Skeletal muscle tissue (tissue), 3 donors: ENCODE measurements at regions not wholly inside any gene's neighbourhood (a gene's known extent, or its start where the extent isn't known, plus 50 kb on each side); places are given as distances from the start of the nearest gene placed in this dataset.
"Not testable (repeated sequence)": the region's sequence is repeated elsewhere in the genome, so short reads cannot be mapped to it uniquely, and the experiment has no call there.

Experiments
- H3K27ac ChIP-seq: one replicate; pipeline ENCODE4 v1.7.0; 2013; ENCODE audit warnings: mild to moderate bottlenecking, low read depth, low read length, inconsistent platforms
- H3K27me3 ChIP-seq, 3 donors: one replicate each; pipeline ENCODE4 v1.7.0; 2013; ENCODE audit warnings: low read length in 3 of 3; ENCODE audit not compliant: control insufficient read depth in 3 of 3, insufficient read depth in 3 of 3
- H3K36me3 ChIP-seq, 3 donors: one replicate each; pipeline ENCODE4 v1.7.0; 2013; ENCODE audit warnings: low read length in 3 of 3; ENCODE audit not compliant: control insufficient read depth in 3 of 3, insufficient read depth in 3 of 3
- H3K4me1 ChIP-seq, 3 donors: one replicate each; pipeline ENCODE4 v1.7.0; 2013; ENCODE audit warnings: low read length in 3 of 3, mild to moderate bottlenecking in 3 of 3; ENCODE audit not compliant: control insufficient read depth in 3 of 3, insufficient read depth in 3 of 3
- H3K4me3 ChIP-seq, 3 donors: one replicate each; pipeline ENCODE4 v1.7.0; 2013; ENCODE audit warnings: low read length in 3 of 3
- H3K9ac ChIP-seq, 3 donors: one replicate each; pipeline ENCODE4 v1.7.0; 2013; ENCODE audit warnings: low read length in 3 of 3, mild to moderate bottlenecking in 3 of 3, moderate library complexity in 2 of 3, low read depth in 1 of 3
- H3K9me3 ChIP-seq, 3 donors: one replicate each; pipeline ENCODE4 v1.7.0; 2013; ENCODE audit warnings: low read length in 3 of 3; ENCODE audit not compliant: control insufficient read depth in 3 of 3
- donor health status: Osteomylitis.

DNA sequence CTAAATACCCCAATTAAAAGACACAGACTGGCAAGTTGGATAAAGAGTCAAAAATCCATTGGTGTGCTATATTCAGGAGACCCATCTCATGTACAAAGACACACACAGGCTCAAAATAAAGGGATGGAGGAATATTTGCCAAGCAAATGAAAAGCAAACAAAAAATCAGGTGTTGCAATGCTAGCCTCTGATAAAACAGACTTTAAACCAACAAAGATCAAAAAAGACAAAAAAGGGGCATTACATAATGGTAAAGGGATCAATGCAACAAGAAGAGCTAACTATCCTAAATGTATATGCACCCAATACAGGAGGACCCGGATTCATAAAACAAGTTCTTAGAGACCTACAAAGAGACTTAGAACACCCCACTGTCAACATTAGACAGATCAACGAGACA, 177.4 kb downstream of the RAMP3 start:
- H3K36me3 ChIP-seq, H3K9me3 ChIP-seq, H3K4me1 ChIP-seq: not testable (repeated sequence)

DNA sequence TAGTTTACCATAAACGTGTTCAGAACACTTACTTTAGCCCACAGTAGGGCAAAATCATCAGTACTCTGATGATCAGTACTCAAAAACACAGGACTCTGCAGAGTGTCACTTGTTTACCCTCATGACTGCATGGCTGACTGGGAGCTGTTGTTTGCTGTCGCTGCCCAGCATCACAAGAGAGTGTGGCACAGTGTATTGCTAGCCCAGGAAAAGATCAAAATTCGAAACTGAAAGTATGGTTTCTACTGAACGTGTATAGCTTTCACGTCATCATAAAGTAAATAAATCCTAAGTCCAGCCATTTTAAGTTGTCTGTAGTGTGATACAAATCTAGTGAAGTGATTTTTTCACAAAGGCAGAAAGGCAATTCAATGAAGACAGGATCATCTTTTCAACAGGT, 184.6 kb downstream of the RAMP3 start:
- H3K27ac ChIP-seq, result no peak overlapping the region
- H3K36me3 ChIP-seq, result no peaks in the 10 kb centered on the region
- no peak overlapping the region for H3K4me3 ChIP-seq
- H3K27me3 ChIP-seq, result no peaks in the 10 kb centered on the region
- no peak overlapping the region for H3K9ac ChIP-seq
- no peaks in the 10 kb centered on the region for H3K9me3 ChIP-seq
- no peaks in the 10 kb centered on the region for H3K4me1 ChIP-seq

More for the DNA sequence above, 177.4 kb downstream of the RAMP3 start:
- H3K27me3 ChIP-seq, H3K27ac ChIP-seq, H3K9ac ChIP-seq, H3K4me3 ChIP-seq: not testable (repeated sequence)

DNA sequence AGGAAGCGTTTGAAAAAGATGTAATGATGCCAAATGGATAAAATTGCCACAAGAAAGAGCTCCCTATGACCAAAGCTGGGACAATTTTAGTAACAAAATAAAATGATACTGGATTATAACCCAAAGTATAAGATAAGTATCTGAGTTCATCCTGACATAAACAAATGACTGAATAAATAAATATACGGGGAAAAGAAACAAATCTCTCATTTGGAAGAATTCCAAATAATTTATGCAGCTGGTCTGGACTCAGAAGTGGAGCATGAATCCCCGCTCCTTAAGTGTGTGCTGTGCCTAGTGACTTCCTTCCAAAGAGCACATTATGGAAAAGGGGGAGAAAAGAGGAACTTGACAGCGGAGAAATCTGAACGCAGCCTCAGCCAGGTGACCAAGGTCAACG, 186.2 kb downstream of the RAMP3 start:
- no peaks in the 10 kb centered on the region for H3K27me3 ChIP-seq
- no peaks in the 10 kb centered on the region for H3K9me3 ChIP-seq
- no peak overlapping the region for H3K27ac ChIP-seq

DNA sequence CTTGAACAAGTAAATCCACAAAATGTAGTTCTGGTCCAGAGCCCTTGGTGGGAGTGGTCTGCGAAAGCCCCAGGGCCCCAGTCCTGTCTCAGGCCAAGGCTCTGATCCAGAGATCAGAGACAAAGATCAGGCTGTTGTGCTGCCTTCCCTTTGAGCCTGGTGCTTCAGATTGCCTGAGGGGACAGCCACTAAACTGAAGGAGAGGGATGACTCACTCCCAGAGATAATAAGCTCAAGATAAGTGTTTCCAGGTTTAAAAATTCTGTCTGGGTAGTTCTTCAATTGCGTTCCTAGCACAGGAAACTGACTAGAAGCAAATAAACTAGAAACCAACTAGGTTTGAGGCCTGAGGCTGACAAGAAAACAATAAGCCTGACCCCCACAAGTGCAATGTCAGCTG, 190.2 kb downstream of the RAMP3 start:
- no peaks in the 10 kb centered on the region for H3K36me3 ChIP-seq

More for the DNA sequence above, 186.2 kb downstream of the RAMP3 start:
- H3K4me3 ChIP-seq, result no peak overlapping the region
- H3K4me1 ChIP-seq, result no peaks in the 10 kb centered on the region
- H3K36me3 ChIP-seq, result no peaks in the 10 kb centered on the region
- no peak overlapping the region for H3K9ac ChIP-seq

DNA sequence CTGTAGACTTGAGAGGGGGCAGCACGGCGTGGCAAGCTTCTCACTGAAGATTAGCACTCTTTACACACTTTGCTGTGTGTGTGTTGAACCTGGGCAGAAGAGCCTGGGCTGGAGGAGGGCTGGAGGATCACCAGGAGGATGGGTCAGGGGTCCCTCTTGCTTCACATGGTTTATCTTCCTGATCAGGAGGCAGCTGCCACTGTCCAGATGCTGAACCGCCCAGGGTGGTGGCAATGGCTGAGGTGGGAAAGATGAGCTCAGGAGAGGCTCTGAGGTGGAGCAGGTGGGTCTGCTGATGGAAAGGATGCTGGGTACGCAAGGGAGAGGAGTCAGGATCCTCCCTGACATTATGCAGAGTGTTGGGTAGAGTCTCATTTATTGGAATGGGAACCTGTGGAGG, 191.5 kb downstream of the RAMP3 start:
- no peaks in the 10 kb centered on the region for H3K4me1 ChIP-seq
- no peak overlapping the region for H3K4me3 ChIP-seq

More for the DNA sequence above, 190.2 kb downstream of the RAMP3 start:
- Histone ChIP-seq H3K4me1 (no peaks in the 10 kb centered on the region), H3K4me3 (no peak overlapping the region), H3K9me3 (no peaks in the 10 kb centered on the region), H3K9ac (no peak overlapping the region), H3K27me3 (no peaks in the 10 kb centered on the region), H3K27ac (no peak overlapping the region)

DNA sequence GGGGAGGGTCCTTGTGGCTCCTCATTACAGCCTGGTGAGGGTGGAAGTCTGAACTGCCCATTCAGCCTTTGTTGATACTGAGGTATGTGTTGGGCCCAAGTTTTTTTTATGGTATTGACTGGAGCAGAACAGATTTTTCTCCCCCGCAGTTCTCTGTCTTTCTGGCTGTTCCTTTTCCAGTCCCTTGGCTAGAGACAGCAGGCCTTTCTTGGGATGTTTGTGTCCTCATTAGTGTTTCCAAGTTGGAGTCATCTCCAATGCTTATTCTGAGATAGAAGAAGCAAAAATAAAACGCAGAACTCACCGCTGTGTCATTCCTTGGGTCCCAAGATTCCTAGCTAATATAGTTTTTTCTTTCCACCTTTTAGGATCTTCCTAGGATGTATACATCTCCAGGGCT, 193.3 kb downstream of the RAMP3 start:
- Histone ChIP-seq H3K27me3 (no peaks in the 10 kb centered on the region), H3K4me1 (no peaks in the 10 kb centered on the region), H3K27ac (no peak overlapping the region), H3K36me3 (no peaks in the 10 kb centered on the region), H3K9ac (no peak overlapping the region), H3K4me3 (no peak overlapping the region), H3K9me3 (no peaks in the 10 kb centered on the region)

More for the DNA sequence above, 191.5 kb downstream of the RAMP3 start:
- Histone ChIP-seq H3K27ac (no peak overlapping the region), H3K27me3 (no peaks in the 10 kb centered on the region), H3K9ac (no peak overlapping the region), H3K9me3 (no peaks in the 10 kb centered on the region), H3K36me3 (no peaks in the 10 kb centered on the region)

DNA sequence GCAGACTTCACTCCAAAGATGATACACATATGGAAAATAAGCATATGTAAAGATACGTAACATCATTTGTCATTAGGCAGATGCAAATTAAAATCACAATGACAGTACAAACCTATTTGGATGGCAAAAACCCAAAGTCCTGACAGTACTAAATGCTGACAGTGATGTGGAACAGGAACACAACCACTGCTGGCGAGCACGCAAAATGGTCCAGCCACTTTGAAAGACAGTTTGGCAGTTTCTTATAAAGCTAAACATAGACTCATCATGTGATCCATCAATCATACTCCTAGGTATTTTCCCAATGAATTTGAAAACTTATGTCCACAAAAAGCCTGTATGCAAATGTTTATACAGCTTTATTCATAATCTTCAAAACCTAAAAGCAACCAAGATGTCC, 200.7 kb downstream of the RAMP3 start:
- Histone ChIP-seq H3K4me3 (no peak overlapping the region), H3K4me1 (no peaks in the 10 kb centered on the region), H3K27ac (no peak overlapping the region), H3K36me3 (no peaks in the 10 kb centered on the region), H3K9me3 (peaks cover 0 to 5% (median 3%) of the 10 kb centered on the region in 3 donors), H3K9ac (no peak overlapping the region), H3K27me3 (no peaks in the 10 kb centered on the region)

DNA sequence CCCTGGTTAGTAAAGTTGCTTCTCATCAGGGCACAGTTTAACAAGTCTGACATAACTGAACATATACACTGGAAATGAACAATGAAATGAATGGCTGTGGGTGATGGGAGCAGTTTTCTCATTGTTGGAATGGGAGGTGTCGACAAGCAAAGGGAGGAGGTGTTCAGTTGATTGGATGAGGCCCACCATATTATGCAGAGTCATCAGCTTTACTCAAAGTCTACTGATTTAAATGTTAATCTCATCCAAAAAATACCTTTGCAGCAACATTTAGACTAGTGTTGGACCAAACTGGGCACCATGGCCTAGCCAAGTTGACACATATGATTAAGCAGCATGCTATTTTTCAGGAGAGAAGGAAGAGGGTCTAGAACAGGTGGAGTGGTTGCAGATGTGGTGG, 201.7 kb downstream of the RAMP3 start:
- Histone ChIP-seq H3K9ac (no peak overlapping the region), H3K9me3 (peaks cover 0 to 5% (median 3%) of the 10 kb centered on the region in 3 donors), H3K4me1 (no peaks in the 10 kb centered on the region), H3K27me3 (no peaks in the 10 kb centered on the region), H3K4me3 (no peak overlapping the region), H3K36me3 (no peaks in the 10 kb centered on the region), H3K27ac (no peak overlapping the region)

DNA sequence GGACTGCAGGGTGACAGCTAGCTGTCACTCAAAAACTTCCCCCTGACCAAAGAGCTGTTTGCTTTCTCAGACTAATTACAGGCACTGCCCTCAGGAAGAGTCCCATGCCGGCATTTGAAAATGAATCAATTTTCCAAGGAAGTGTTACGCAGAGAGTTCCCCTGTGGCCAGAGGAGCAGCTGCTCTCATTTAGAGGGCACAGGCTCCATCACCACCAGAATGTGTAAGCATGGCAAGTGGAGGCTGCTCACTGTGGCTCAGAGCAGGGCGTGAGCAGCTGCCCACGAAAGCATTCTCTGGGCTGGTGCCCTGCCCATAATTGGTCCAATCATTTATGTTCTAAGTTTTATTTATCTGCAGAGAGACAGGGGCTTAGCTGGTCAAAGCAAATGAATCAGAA, 202.2 kb downstream of the RAMP3 start:
- H3K27me3 ChIP-seq, result no peaks in the 10 kb centered on the region
- H3K27ac ChIP-seq, result no peak overlapping the region
- no peak overlapping the region for H3K4me3 ChIP-seq
- H3K4me1 ChIP-seq, result no peaks in the 10 kb centered on the region
- no peaks in the 10 kb centered on the region for H3K36me3 ChIP-seq
- H3K9me3 ChIP-seq, result peaks cover 0 to 5% (median 3%) of the 10 kb centered on the region in 3 donors
- no peak overlapping the region for H3K9ac ChIP-seq

DNA sequence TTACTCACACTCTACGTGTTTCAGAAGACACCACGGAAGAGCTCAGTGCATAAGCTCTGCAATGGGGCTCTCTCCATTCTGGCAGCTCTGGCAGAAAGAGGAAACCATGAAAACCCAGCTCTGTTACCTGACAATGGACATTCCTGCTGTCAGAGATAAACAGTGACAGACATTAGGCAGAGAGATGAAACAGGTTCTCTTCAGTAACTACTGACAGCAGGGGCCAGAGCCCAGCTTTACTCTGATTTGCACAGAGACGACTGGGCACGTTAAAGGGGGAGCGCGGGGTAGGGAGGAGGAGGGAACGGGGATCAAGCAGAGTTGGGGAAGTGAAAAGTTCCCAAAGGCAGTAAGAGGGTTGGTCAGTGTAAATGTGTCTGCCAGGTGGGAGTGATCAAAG, 206.1 kb downstream of the RAMP3 start:
- Histone ChIP-seq H3K36me3 (no peaks in the 10 kb centered on the region), H3K27me3 (no peaks in the 10 kb centered on the region), H3K4me3 (no peak overlapping the region), H3K9ac (no peak overlapping the region), H3K9me3 (peaks cover 0 to 5% (median 3%) of the 10 kb centered on the region in 3 donors), H3K27ac (no peak overlapping the region), H3K4me1 (no peaks in the 10 kb centered on the region)

DNA sequence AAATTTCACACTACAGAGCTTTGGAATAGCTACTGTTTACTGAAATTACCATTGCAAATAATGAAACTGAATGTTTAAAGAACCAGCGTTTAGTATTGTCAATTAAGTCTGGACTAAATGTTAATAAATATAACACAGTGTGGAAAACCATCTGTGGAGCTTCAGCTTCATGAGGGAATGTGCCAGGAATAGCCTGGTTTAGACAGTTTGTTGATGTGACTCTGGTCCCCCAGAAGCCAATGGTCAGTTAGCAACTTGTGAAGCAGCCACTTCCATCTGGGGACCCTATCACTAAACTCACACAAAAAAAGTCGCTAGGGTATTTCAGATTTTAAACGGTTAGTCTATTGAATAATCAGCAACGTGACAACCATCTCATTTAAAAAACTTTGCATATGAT, 207.8 kb downstream of the RAMP3 start:
- H3K36me3 ChIP-seq, result no peaks in the 10 kb centered on the region
- no peak overlapping the region for H3K27ac ChIP-seq
- no peak overlapping the region for H3K9ac ChIP-seq
- H3K9me3 ChIP-seq, result peaks cover 0 to 3% (median 0%) of the 10 kb centered on the region in 3 donors
- no peaks in the 10 kb centered on the region for H3K27me3 ChIP-seq
- no peak overlapping the region for H3K4me3 ChIP-seq
- no peaks in the 10 kb centered on the region for H3K4me1 ChIP-seq
